ENCODE measurements at regions not wholly inside any gene's neighbourhood (a gene's known extent, or its start where the extent isn't known, plus 50 kb on each side); places are given as distances from the start of the nearest gene placed in this dataset.

- no peak overlapping the region for H3K27ac ChIP-seq
- no peaks in the 10 kb centered on the region for H3K4me1 ChIP-seq (ENCODE audit: control insufficient read depth in 1 of 2, low read depth in 2 of 2)
- H3K9me3 ChIP-seq, result no peaks in the 10 kb centered on the region
- no peak overlapping the region for H3K4me3 ChIP-seq
- H3K27me3 ChIP-seq (replicated peaks; ENCODE audit: insufficient read depth), result no peaks in the 10 kb centered on the region
- DNase-seq (ENCODE audit: low spot score) (no peak), ATAC-seq (ENCODE audit: insufficient number of reproducible peaks, low FRiP score, low read depth) (no peak)
- H3K36me3 ChIP-seq, result no peaks in the 10 kb centered on the region
- TF ChIP-seq CTCF (IDR thresholded peaks at IDR 0.05), result no peak
Measured at GRCh38 chr11:115036406-115037180, 358.3 kb downstream of the NXPE2 start.

- no peak for ATAC-seq (ENCODE audit: insufficient number of reproducible peaks, low FRiP score, low read depth)
- no peak for TF ChIP-seq CTCF (IDR thresholded peaks at IDR 0.05)
Measured at GRCh38 chr11:115042002-115042401, 363.7 kb downstream of the NXPE2 start.

GRCh38 chr11:115047631-115048030 is 369.3 kb downstream of the NXPE2 start:
- ATAC-seq (ENCODE audit: insufficient number of reproducible peaks, low FRiP score, low read depth), result no peak
- Histone ChIP-seq H3K4me3 (no peak overlapping the region), H3K27ac (no peak overlapping the region), H3K9me3 (no peaks in the 10 kb centered on the region), H3K36me3 (no peaks in the 10 kb centered on the region), H3K4me1 (ENCODE audit: control insufficient read depth in 1 of 2, low read depth in 2 of 2) (no peaks in the 10 kb centered on the region), H3K27me3 (replicated peaks; ENCODE audit: insufficient read depth) (no peaks in the 10 kb centered on the region)
- no peak for TF ChIP-seq CTCF (IDR thresholded peaks at IDR 0.05)
- DNase-seq (ENCODE audit: low spot score), result no peak

More at GRCh38 chr11:115042002-115042401, 363.7 kb downstream of the NXPE2 start:
- no peak overlapping the region for H3K4me3 ChIP-seq
- no peaks in the 10 kb centered on the region for H3K27me3 ChIP-seq (replicated peaks; ENCODE audit: insufficient read depth)
- H3K27ac ChIP-seq, result no peak overlapping the region
- H3K9me3 ChIP-seq, result no peaks in the 10 kb centered on the region
- no peaks in the 10 kb centered on the region for H3K4me1 ChIP-seq (ENCODE audit: control insufficient read depth in 1 of 2, low read depth in 2 of 2)
- H3K36me3 ChIP-seq, result no peaks in the 10 kb centered on the region
- DNase-seq (ENCODE audit: low spot score), result no peak

- no peak overlapping the region for H3K4me3 ChIP-seq
- no peaks in the 10 kb centered on the region for H3K9me3 ChIP-seq
- TF ChIP-seq CTCF (IDR thresholded peaks at IDR 0.05), result no peak
- no peaks in the 10 kb centered on the region for H3K4me1 ChIP-seq (ENCODE audit: control insufficient read depth in 1 of 2, low read depth in 2 of 2)
- no peaks in the 10 kb centered on the region for H3K27me3 ChIP-seq (replicated peaks; ENCODE audit: insufficient read depth)
- DNase-seq (ENCODE audit: low spot score) (no peak), ATAC-seq (ENCODE audit: insufficient number of reproducible peaks, low FRiP score, low read depth) (no peak)
- H3K27ac ChIP-seq, result no peak overlapping the region
- H3K36me3 ChIP-seq, result no peaks in the 10 kb centered on the region
Measured at GRCh38 chr11:115049796-115050195, 371.5 kb downstream of the NXPE2 start.

GRCh38 chr11:115050756-115051155 is 372.4 kb downstream of the NXPE2 start:
- Histone ChIP-seq H3K27me3 (replicated peaks; ENCODE audit: insufficient read depth) (no peaks in the 10 kb centered on the region), H3K36me3 (no peaks in the 10 kb centered on the region), H3K27ac (no peak overlapping the region), H3K9me3 (no peaks in the 10 kb centered on the region), H3K4me3 (no peak overlapping the region), H3K4me1 (ENCODE audit: control insufficient read depth in 1 of 2, low read depth in 2 of 2) (no peaks in the 10 kb centered on the region)
- no peak for DNase-seq (ENCODE audit: low spot score)
- ATAC-seq (ENCODE audit: insufficient number of reproducible peaks, low FRiP score, low read depth), result no peak
- no peak for TF ChIP-seq CTCF (IDR thresholded peaks at IDR 0.05)
